CD4-positive, alpha-beta T cell (primary cell): ENCODE measurements at regions not wholly inside any gene's neighbourhood (a gene's known extent, or its start where the extent isn't known, plus 50 kb on each side); places are given as distances from the start of the nearest gene placed in this dataset.

ENCODE experiments used
- ATAC-seq: fragments of 200-7000 bp; cut with Tn5 transposase; one replicate; pipeline ENCODE4 v1.10.0; 2022; ENCODE audit warnings: mild to moderate bottlenecking; ENCODE audit not compliant: poor library complexity
- CTCF ChIA-PET: fragments of 350-600 bp; sonication (Branson Sonifier 250); formaldehyde crosslinking; loops from one replicate; lab custom pipeline; 2021; ENCODE audit warnings: antibody characterized with exemption, inconsistent platforms; lab: Charles Lee
- POLR2A ChIA-PET: fragments of 350-600 bp; sonication (Branson Sonifier 250); formaldehyde crosslinking; loops from one replicate; lab custom pipeline; 2021; ENCODE audit warnings: antibody characterized with exemption, inconsistent platforms; lab: Charles Lee
- DNase-seq, 14 experiments: peaks; one replicate each; pipeline ENCODE4 v3.0.0-alpha.2; 2013 to 2020; ENCODE audit warnings: mixed read lengths in 2 of 14
- H3K27ac ChIP-seq, 2 donors: one replicate each; pipeline versions ENCODE4 v1.5.1 to v1.7.0; 2013; ENCODE audit warnings: low read length in 2 of 2, low read depth in 1 of 2, mild to moderate bottlenecking in 1 of 2
- H3K27me3 ChIP-seq, 2 experiments: 1 replicate in 1 of 2; 2 replicates in 1 of 2; pipeline versions ENCODE4 v1.6.1 to v1.7.0; 2013; ENCODE audit warnings: low read length in 2 of 2, control low read depth in 1 of 2, mild to moderate bottlenecking in 1 of 2, moderate library complexity in 1 of 2; ENCODE audit not compliant: insufficient read depth in 2 of 2, control insufficient read depth in 1 of 2
- H3K36me3 ChIP-seq: one replicate; pipeline ENCODE4 v1.6.1; 2013; ENCODE audit warnings: low read length, control low read depth; ENCODE audit not compliant: insufficient read depth
- H3K4me1 ChIP-seq: one replicate; pipeline ENCODE4 v1.6.1; 2013; ENCODE audit warnings: low read length, control low read depth; ENCODE audit not compliant: insufficient read depth
- H3K4me3 ChIP-seq: one replicate; pipeline ENCODE4 v1.5.1; 2013; ENCODE audit warnings: mild to moderate bottlenecking, low read length, moderate library complexity
- H3K9me3 ChIP-seq, 2 experiments: 1 replicate in 1 of 2; 2 replicates in 1 of 2; pipeline versions ENCODE4 v1.6.1 to v1.7.0; 2013; ENCODE audit warnings: low read length in 2 of 2, mild to moderate bottlenecking in 2 of 2, control low read depth in 1 of 2, moderate library complexity in 1 of 2; ENCODE audit not compliant: control insufficient read depth in 1 of 2, insufficient read depth in 1 of 2
- H3K27ac Mint-ChIP-seq: one replicate; pipeline ENCODE4 v1.8.0; 2020; ENCODE audit warnings: mixed read lengths
- H3K27me3 Mint-ChIP-seq: one replicate; pipeline ENCODE4 v1.8.0; 2021; ENCODE audit warnings: mixed read lengths
- H3K36me3 Mint-ChIP-seq: one replicate; pipeline ENCODE4 v1.8.0; 2021; ENCODE audit warnings: low read depth, mixed read lengths
- H3K4me1 Mint-ChIP-seq: one replicate; pipeline ENCODE4 v1.8.0; 2021; ENCODE audit warnings: low read depth, mixed read lengths
- H3K4me3 Mint-ChIP-seq: one replicate; pipeline ENCODE4 v1.8.0; 2020; ENCODE audit warnings: mild to moderate bottlenecking, mixed read lengths
- H3K9me3 Mint-ChIP-seq: one replicate; pipeline ENCODE4 v1.8.0; 2020; ENCODE audit warnings: mixed read lengths
- CTCF ChIP-seq: fragments of 200-600 bp; IDR thresholded peaks from one replicate; pipeline ENCODE4 v1.8.0; 2022; ENCODE audit warnings: antibody characterized with exemption, mild to moderate bottlenecking
- intact Hi-C, 2 experiments: fragments of 100-400 bp; cut with DNase I in 1 of 2; cut with micrococcal nuclease in 1 of 2; formaldehyde crosslinking; loops; one replicate each; pipeline versions ENCODE4 v1.15.1 to v1.9.0; 2023 to 2025; cut with DNase I, micrococcal nuclease

- H3K36me3 Mint-ChIP-seq: no peaks in the 10 kb centered on the region
- H3K4me3 Mint-ChIP-seq: no peak overlapping the region
- Histone ChIP-seq H3K27ac (no peak overlapping the region), H3K9me3 (peaks cover 0 to 7% of the 10 kb centered on the region in 2 experiments), H3K4me3 (no peak overlapping the region), H3K27me3 (no peaks in the 10 kb centered on the region), H3K36me3 (no peaks in the 10 kb centered on the region), H3K4me1 (no peaks in the 10 kb centered on the region)
- H3K4me1 Mint-ChIP-seq: no peaks in the 10 kb centered on the region
- intact Hi-C loops: no loop called here
- TF ChIP-seq CTCF: no peak
- ATAC-seq (no peak), DNase-seq (no peak)
- CTCF ChIA-PET: no interaction called here
- POLR2A ChIA-PET: no interaction called here
- H3K27me3 Mint-ChIP-seq: no peaks in the 10 kb centered on the region
- H3K9me3 Mint-ChIP-seq: peaks cover 20% of the 10 kb centered on the region
- no peak overlapping the region for H3K27ac Mint-ChIP-seq
Measured at GRCh38 chr14:28584951-28585350, 181.6 kb upstream of the FOXG1 start.

- no peak for TF ChIP-seq CTCF
- POLR2A ChIA-PET: no interaction called here
- H3K4me1 Mint-ChIP-seq: no peaks in the 10 kb centered on the region
Measured at GRCh38 chr14:28589792-28590191, 176.8 kb upstream of the FOXG1 start.

GRCh38 chr14:28596391-28596790, 170.2 kb upstream of the FOXG1 start:
- Mint-ChIP-seq H3K4me1 (no peaks in the 10 kb centered on the region), H3K4me3 (no peak overlapping the region), H3K9me3 (peaks cover 3% of the 10 kb centered on the region), H3K36me3 (no peaks in the 10 kb centered on the region), H3K27me3 (no peaks in the 10 kb centered on the region), H3K27ac (no peak overlapping the region)
- Histone ChIP-seq H3K9me3 (peaks cover 0 to 4% of the 10 kb centered on the region in 2 experiments), H3K4me3 (no peak overlapping the region), H3K4me1 (no peaks in the 10 kb centered on the region), H3K27ac (no peak overlapping the region), H3K36me3 (no peaks in the 10 kb centered on the region), H3K27me3 (no peaks in the 10 kb centered on the region)
- POLR2A ChIA-PET: no interaction called here
- TF ChIP-seq CTCF: no peak
- ATAC-seq: no peak
- CTCF ChIA-PET: no interaction called here
- intact Hi-C loops: no loop called here
- no peak for DNase-seq

More at GRCh38 chr14:28589792-28590191, 176.8 kb upstream of the FOXG1 start:
- Mint-ChIP-seq H3K4me3 (no peak overlapping the region), H3K36me3 (no peaks in the 10 kb centered on the region), H3K27ac (no peak overlapping the region), H3K9me3 (peaks cover 16% of the 10 kb centered on the region), H3K27me3 (no peaks in the 10 kb centered on the region)
- Histone ChIP-seq H3K36me3 (no peaks in the 10 kb centered on the region), H3K27me3 (no peaks in the 10 kb centered on the region), H3K4me3 (no peak overlapping the region), H3K27ac (no peak overlapping the region), H3K4me1 (no peaks in the 10 kb centered on the region), H3K9me3 (peaks cover 4 to 7% of the 10 kb centered on the region in 2 experiments)
- intact Hi-C loops: no loop called here
- CTCF ChIA-PET: no interaction called here
- ATAC-seq: no peak
- no peak for DNase-seq
